Cerebellar nuclear complex (tissue), 1 donor: ENCODE measurements at regions not wholly inside any gene's neighbourhood (a gene's known extent, or its start where the extent isn't known, plus 50 kb on each side); places are given as distances from the start of the nearest gene placed in this dataset.

Experiments used
- DNase-seq, 2 experiments: peaks; one replicate each; lab custom pipeline; 2025; lab: John Stamatoyannopoulos, UW

GRCh38 chr15:77759896-77760592 is 127.3 kb upstream of the LINGO1 start:
- DNase-seq, result no peak

- no peak for DNase-seq
Measured at GRCh38 chr15:77753939-77754338, 121.2 kb upstream of the LINGO1 start.

GRCh38 chr15:77753281-77753873 is 120.7 kb upstream of the LINGO1 start:
- no peak for DNase-seq

DNA sequence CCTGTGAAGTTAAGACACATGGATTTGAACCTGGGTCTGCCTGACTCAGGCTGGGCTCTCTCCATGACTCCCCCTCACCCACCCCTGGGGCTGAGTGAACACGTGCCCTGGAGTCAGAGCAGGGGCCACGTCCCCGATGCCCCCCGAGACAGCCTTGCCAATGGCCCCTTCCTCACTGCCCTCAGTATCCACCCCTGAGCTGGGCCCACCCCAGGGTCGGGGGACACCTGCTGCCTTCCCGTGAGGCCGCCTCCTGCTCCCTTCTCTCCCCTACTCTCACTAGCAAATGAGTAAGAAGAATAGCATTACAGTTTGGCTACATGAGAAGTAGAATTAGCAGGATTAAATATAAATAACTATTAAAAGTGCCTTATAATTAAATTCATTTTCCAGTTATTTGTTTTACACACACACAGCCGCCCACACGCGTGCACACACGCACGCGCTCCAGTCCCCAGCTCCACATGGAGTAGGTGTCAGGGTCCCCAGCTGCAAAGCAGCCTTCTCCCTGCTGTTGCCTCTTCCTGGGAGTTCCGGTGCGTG is 117.4 kb upstream of the LINGO1 start:
- no peak for DNase-seq

- DNase-seq, result no peak
Measured at GRCh38 chr15:77749236-77749997, 116.7 kb upstream of the LINGO1 start.

DNA sequence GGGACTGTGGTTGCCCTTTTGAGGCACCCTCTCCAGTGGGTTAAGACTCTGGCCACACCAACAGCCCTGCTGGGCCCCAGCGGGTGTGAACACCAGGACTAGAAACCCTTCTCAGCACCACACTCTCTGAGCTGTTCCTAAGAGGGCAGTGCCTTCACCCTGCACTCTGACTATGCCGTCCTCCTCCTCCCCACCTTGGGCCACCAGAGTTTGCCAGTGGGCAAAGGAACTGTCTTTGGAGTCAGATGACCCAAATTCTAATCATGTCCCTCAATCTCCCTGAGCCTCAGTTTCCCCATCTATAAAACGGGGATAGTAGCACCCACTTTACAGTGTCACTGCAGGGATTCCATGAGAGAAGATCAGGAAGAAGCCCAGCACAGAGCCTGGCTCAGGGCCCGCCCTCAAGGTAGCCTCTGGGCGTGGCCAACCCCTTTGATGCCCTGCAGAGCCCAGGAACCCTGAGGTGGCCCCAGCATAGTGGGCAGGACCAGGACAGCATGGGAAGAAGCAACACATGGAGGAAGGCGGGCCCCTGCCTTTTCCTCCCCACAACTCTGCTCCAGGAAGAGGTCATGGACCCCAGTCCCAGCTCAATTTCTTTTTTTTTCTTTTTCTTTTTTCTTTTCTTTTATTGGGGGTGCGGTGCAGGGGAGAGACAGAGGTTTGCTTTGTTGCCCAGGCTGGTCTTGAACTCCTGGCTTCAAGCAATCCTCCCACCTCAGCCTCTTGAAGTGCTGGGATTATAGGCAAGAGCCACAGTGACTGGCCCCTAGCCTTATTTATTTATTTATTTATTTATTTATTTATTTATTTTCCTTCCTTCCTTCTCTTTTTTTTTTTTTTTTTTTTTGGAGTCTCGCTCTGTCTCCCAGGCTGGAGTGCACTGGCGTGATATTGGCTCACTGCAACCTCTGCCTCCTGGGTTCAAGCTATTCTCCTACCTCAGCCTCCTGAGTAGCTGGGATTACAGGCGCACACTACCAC is 115.7 kb upstream of the LINGO1 start:
- no peak for DNase-seq

GRCh38 chr15:77747175-77748077 is 114.7 kb upstream of the LINGO1 start:
- DNase-seq, result no peak

DNA sequence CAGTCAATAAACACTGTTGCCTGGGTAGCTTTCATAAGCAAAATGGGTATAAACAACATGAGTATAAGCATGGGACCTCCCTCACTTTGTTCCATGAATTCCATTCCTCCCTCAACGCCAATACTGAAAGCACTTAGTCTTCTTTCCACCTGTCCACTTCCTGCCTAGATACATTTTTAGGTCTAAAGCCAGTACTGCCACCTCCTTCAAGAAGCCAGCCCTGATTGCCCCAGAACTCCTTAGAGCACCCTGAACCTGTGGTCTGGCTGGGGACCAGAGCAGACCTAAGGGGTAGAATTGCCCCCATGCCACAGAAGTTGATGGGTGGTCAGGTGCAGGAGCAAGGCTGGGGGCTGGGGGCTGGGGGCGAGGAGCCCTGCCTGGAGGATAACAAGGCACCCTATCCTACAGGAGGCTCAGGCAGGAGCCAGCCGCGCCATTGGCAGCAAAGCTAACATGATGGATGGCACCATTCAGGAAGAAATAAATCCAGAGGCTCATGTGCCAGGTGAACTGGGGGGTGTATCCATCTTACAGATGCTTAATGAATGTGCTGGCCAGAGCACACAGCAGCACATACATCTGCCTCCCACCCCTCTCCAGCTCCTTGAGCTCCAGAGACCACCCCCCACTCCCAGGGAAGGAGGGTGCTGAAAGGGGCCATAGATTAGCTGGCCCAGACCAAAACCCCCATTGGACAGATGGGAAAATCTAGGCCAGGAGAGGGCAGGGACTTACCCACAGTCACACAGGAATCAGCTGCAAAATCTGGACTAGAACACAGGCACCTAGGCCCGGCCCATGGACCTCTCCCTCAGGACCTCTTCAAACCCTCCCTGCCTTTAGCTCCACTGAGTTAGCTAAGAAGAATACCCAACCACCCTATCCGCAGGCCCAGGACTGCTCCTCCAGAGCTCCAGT is 113.8 kb upstream of the LINGO1 start:
- no peak for DNase-seq

- DNase-seq, result no peak
Measured at GRCh38 chr15:77744398-77744797, 111.7 kb upstream of the LINGO1 start.

GRCh38 chr15:77742570-77742969 is 109.9 kb upstream of the LINGO1 start:
- DNase-seq, result no peak

DNA sequence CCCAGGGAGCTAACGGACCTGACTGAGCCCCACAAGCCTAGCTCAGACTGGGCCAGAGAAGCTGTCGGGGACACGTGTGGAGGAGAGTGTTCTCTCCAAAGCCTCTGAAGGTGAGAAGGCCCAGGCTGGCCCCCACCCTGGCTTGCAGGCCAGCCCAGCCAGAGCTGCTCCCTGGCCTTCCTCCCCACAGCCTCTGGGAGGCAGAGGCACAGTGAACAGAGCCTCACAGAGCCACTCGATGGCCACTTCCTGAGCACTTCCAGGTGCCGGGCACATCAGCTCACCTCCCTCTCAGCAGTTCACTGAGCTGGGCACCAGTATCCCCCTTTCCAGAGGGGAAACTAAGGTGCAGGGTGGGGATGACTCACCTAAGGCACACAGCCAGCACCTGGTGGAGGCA is 109.4 kb upstream of the LINGO1 start:
- DNase-seq, result no peak

- DNase-seq, result no peak
Measured at GRCh38 chr15:77741106-77741505, 108.4 kb upstream of the LINGO1 start.

- DNase-seq, result no peak
Measured at GRCh38 chr15:77739591-77740378, 107.1 kb upstream of the LINGO1 start.

DNA sequence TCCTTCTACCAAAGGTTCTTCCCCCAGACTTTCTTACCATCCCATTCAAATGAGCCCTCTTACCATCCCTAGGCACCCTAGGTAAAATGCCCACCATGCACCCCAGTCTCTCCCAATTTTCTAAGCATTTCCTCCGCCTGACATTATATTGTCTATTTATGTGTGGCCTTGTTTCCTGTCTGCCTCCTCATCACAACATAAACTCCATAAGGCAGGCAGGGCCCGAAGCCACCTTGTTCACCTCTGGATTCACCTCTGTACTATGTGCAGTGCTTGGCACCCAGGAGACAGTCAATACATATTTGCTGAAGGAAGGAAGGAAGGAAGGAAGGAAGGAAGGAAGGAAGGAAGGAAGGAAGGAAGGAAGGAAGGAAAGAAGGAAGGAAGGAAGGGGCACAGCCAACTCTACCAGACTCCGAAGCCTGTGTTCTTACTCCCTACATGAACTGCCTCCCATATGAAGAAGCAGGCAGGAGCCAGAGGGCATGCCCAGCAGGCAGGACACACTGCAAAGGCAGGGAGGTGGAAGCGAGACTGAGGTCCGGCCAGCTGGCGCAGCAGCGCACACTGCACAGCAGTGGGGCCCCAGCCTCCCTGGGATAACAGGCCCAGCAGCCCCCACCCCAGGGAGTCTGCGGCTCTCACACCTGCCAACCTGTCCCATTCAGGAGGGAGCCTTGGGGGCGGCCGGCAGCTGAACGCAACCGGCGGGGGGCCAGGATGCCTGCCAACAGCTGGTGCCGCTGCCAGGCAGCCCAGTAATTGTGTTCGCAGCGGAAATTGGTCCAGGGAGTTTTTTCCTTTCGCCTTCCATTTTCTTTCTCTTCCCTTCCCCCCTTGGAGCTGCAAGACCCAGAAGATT is 106.0 kb upstream of the LINGO1 start:
- peak in 1 of 2 experiments; percentile 3 for DNase-seq

- DNase-seq, result no peak
Measured at GRCh38 chr15:77738038-77738370, 105.3 kb upstream of the LINGO1 start.

- DNase-seq, result no peak
Measured at GRCh38 chr15:77737238-77738037, 104.7 kb upstream of the LINGO1 start.

DNA sequence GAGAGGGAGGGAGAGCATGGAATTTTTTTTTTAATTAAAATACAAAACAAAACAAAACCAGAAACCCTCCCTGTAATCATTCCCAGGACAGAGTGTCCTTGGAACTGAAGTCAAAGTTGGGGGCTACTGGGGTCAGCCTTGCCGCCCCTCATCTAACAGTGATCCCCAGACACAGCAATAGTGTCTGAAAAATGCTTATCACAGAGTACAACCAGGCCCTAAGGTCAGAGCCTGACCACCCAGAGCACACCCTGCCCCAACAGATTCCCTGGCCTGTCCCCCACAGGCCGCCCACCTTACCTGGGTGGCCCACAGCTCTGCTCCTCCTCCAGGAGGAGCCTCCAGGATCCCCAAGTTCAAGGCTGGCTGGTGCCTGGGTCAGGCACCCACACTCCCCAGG is 101.6 kb upstream of the LINGO1 start:
- DNase-seq, result no peak
